Osteocyte (in vitro differentiated cells): ENCODE measurements at regions not wholly inside any gene's neighbourhood (a gene's known extent, or its start where the extent isn't known, plus 50 kb on each side); places are given as distances from the start of the nearest gene placed in this dataset.

Experiments
- DNase-seq: peaks from one replicate; pipeline ENCODE4 v3.0.0; 2021; ENCODE audit warnings: mixed read lengths; ENCODE audit not compliant: unreplicated experiment; ENCODE audit errors: extremely low spot score
- H3K27ac Mint-ChIP-seq: one replicate; pipeline ENCODE4 v1.8.0; 2021; ENCODE audit warnings: mild to moderate bottlenecking, mixed read lengths; ENCODE audit not compliant: unreplicated experiment
- H3K27me3 Mint-ChIP-seq: one replicate; pipeline ENCODE4 v1.8.0; 2021; ENCODE audit warnings: mixed read lengths; ENCODE audit not compliant: unreplicated experiment
- H3K36me3 Mint-ChIP-seq: one replicate; pipeline ENCODE4 v1.8.0; 2021; ENCODE audit warnings: mixed read lengths; ENCODE audit not compliant: unreplicated experiment
- H3K4me1 Mint-ChIP-seq: one replicate; pipeline ENCODE4 v1.8.0; 2021; ENCODE audit warnings: mixed read lengths; ENCODE audit not compliant: unreplicated experiment
- H3K4me3 Mint-ChIP-seq: one replicate; pipeline ENCODE4 v1.8.0; 2021; ENCODE audit warnings: mild to moderate bottlenecking, moderate library complexity, mixed read lengths; ENCODE audit not compliant: unreplicated experiment
- H3K9me3 Mint-ChIP-seq: one replicate; pipeline ENCODE4 v1.8.0; 2021; ENCODE audit warnings: mixed read lengths; ENCODE audit not compliant: unreplicated experiment
- TF ChIP-seq, protein P1 (sequence below): fragments of 200-600 bp; sonication (generic); IDR thresholded peaks from 2 replicates; pipeline ENCODE4 v1.5.0; 2021; ENCODE audit warnings: antibody characterized with exemption, mild to moderate bottlenecking, moderate library complexity

DNA sequence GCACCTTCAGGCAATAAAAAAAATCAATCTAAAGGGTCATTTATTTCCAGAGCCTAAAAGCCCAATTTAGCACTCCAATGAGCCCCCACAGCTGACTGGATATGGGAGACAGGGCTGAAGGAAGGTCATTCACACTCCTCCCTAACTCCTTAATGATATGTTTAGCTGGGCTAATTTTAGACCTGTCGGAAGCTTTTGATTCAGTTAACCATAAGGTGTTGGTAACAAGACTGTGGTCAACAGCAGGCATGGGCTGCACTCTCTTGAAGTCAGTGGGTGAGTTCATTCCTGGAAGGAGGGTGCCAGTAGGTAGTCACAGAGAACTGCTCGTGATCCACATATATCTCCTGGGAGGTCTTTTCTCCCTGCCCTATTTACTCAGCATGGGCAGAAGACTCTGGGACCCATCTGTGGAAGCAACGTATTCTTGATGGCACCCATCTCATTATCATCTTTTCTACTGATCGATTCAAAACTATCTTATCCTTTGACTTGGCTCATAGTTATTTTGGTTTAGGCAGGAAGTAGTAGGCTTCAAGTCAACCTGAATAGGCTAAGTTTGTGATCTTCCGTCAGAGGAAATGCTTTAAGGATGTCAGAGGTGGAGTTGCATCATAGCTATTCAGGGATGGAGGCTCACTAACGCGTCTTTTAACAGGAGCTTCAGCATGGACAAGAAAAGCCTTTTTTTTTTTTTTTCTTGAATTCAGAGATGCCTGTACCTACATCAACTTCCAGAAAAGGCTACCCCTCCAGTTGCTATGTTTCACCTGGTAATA is 367.7 kb upstream of the SLC30A5 start:
- Mint-ChIP-seq H3K27me3 (peaks cover 6% of the 10 kb centered on the region), H3K9me3 (no peaks in the 10 kb centered on the region), H3K4me1 (peaks cover 4% of the 10 kb centered on the region), H3K36me3 (peaks cover 2% of the 10 kb centered on the region), H3K4me3 (no peak overlapping the region), H3K27ac (no peak overlapping the region)
- DNase-seq, result no peak
- TF ChIP-seq, protein P1, sequence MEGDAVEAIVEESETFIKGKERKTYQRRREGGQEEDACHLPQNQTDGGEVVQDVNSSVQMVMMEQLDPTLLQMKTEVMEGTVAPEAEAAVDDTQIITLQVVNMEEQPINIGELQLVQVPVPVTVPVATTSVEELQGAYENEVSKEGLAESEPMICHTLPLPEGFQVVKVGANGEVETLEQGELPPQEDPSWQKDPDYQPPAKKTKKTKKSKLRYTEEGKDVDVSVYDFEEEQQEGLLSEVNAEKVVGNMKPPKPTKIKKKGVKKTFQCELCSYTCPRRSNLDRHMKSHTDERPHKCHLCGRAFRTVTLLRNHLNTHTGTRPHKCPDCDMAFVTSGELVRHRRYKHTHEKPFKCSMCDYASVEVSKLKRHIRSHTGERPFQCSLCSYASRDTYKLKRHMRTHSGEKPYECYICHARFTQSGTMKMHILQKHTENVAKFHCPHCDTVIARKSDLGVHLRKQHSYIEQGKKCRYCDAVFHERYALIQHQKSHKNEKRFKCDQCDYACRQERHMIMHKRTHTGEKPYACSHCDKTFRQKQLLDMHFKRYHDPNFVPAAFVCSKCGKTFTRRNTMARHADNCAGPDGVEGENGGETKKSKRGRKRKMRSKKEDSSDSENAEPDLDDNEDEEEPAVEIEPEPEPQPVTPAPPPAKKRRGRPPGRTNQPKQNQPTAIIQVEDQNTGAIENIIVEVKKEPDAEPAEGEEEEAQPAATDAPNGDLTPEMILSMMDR, result no peak

DNA sequence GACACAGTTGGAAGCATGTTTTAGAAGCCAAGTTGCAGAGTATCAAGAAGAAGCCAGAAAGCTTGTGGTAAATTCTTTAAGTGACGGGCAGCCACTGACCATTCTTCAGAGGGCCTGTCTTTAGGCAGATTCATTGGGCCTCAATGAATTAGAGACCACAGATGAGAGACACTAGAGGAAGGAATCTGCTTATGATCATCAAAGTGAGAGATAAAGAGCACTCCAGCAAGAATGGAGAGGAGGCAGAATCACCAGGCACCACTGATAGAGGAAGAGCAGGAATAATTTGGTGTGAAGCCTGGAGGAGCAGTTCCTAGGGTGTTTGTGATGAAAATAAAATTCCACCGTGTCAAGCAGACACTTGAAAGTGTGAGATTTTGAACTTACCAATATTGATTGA is 365.9 kb upstream of the SLC30A5 start:
- H3K4me3 Mint-ChIP-seq, result no peak overlapping the region
- no peaks in the 10 kb centered on the region for H3K9me3 Mint-ChIP-seq
- no peak for DNase-seq
- H3K27me3 Mint-ChIP-seq, result peaks cover 6% of the 10 kb centered on the region
- H3K4me1 Mint-ChIP-seq, result peaks cover 4% of the 10 kb centered on the region
- H3K36me3 Mint-ChIP-seq, result peaks cover 2% of the 10 kb centered on the region
- TF ChIP-seq, protein P1, result no peak
- no peak overlapping the region for H3K27ac Mint-ChIP-seq

DNA sequence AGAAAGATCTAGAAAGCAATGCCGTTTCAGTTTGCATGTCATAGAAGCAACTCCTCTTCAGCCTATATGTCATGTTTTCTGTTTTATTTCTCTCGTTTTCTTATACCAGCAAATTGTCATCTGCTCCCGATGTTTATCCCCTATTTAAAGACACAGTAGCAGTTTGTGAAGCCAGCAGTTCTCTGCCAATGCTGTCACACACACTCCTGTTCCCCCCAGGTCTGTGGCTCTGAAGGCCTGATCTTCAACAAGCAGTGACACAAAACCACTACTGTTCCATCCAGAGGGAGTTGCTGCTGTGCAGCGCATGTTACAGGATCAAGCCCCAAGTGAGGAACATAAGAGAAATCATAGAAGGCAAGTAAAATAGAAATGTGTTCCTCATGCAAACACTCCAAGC is 364.1 kb upstream of the SLC30A5 start:
- no peak for DNase-seq
- TF ChIP-seq, protein P1, result no peak
- H3K4me1 Mint-ChIP-seq, result peaks cover 4% of the 10 kb centered on the region
- peaks cover 6% of the 10 kb centered on the region for H3K27me3 Mint-ChIP-seq
- no peak overlapping the region for H3K27ac Mint-ChIP-seq
- no peaks in the 10 kb centered on the region for H3K9me3 Mint-ChIP-seq
- no peak overlapping the region for H3K4me3 Mint-ChIP-seq
- H3K36me3 Mint-ChIP-seq, result no peaks in the 10 kb centered on the region

DNA sequence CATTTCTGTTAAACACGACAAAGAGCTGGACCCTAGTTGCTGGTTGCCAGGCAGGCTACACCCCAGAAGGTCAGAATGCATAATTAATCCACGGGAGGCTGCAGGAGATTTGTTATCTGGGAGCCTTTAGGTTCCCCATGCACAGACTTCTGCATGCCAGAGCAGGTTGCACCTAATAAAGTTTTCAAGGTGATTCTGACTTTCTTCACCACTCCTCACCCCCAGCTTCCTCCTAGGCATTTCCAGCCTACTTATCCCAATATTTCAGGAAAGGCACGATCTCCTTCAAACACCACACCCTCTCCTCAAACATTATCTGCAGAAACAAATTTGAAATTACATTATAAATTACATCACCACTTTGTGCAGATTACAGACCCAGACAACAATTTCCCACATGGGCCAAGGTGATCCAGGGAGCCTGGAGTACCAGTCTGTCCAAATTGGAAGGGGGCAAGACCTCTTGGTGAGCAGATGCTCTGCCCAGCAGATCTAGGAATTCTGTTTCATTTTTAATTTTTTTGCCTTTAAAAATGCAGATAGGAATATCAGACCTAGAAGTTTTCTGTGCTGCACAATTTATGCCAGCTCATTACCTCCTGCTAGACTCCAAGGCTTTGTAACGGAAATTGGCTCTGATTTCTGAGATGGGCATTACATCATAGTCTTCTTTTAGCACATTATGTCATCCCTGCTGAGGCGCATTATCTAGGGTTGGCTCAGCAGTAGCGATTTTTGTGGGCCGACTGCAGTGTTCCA is 363.4 kb upstream of the SLC30A5 start:
- peaks cover 6% of the 10 kb centered on the region for H3K27me3 Mint-ChIP-seq

More for the DNA sequence above, 363.4 kb upstream of the SLC30A5 start:
- TF ChIP-seq, protein P1, result no peak
- DNase-seq, result no peak
- H3K36me3 Mint-ChIP-seq, result no peaks in the 10 kb centered on the region
- no peaks in the 10 kb centered on the region for H3K9me3 Mint-ChIP-seq
- peaks cover 4% of the 10 kb centered on the region for H3K4me1 Mint-ChIP-seq
- no peak overlapping the region for H3K27ac Mint-ChIP-seq
- no peak overlapping the region for H3K4me3 Mint-ChIP-seq
